Hematopoietic multipotent progenitor cell treated with erythropoietin and hydrocortisone succinate and interleukin-3 and kit ligand, for 4 days (in vitro differentiated cells): ENCODE measurements at regions not wholly inside any gene's neighbourhood (a gene's known extent, or its start where the extent isn't known, plus 50 kb on each side); places are given as distances from the start of the nearest gene placed in this dataset.

Experiments
- DNase-seq: peaks from one replicate; pipeline ENCODE4 v3.0.0-alpha.2; 2015

GRCh38 chr7:32428546-32428945 lies 61.6 kb downstream of the LSM5 start:
- no peak for DNase-seq

GRCh38 chr7:32427769-32428291 lies 62.4 kb downstream of the LSM5 start:
- peak; percentile 94 for DNase-seq

GRCh38 chr7:32416846-32417245 lies 73.3 kb downstream of the LSM5 start:
- DNase-seq = no peak

- no peak for DNase-seq
These were observed 74.2 kb downstream of the LSM5 start for GRCh38 chr7:32415936-32416335.

- DNase-seq = no peak
These were observed 74.7 kb downstream of the LSM5 start for GRCh38 chr7:32415519-32415918.

- no peak for DNase-seq
These were observed 77.7 kb downstream of the LSM5 start for GRCh38 chr7:32412471-32412870.

- DNase-seq = no peak
These were observed 79.6 kb downstream of the LSM5 start for GRCh38 chr7:32410545-32410944.

- no peak for DNase-seq
These were observed 83.8 kb downstream of the LSM5 start for GRCh38 chr7:32406386-32406785.

GRCh38 chr7:32403463-32404229 lies 86.5 kb downstream of the LSM5 start:
- no peak for DNase-seq

GRCh38 chr7:32400676-32401075 lies 89.5 kb downstream of the LSM5 start:
- DNase-seq = no peak

GRCh38 chr7:32399311-32399710 lies 90.9 kb downstream of the LSM5 start:
- no peak for DNase-seq

- no peak for DNase-seq
These were observed 95.0 kb downstream of the LSM5 start for GRCh38 chr7:32395168-32395567.

- no peak for DNase-seq
These were observed 96.3 kb downstream of the LSM5 start for GRCh38 chr7:32393861-32394260.

- DNase-seq = no peak
These were observed 100.0 kb downstream of the LSM5 start for GRCh38 chr7:32390210-32390609.

- DNase-seq = no peak
These were observed 104.7 kb downstream of the LSM5 start for GRCh38 chr7:32385316-32385956.

GRCh38 chr7:32381024-32381601 lies 109.1 kb downstream of the LSM5 start:
- DNase-seq = no peak

GRCh38 chr7:32379510-32380112 lies 110.6 kb downstream of the LSM5 start:
- no peak for DNase-seq

- DNase-seq = no peak
These were observed 111.2 kb downstream of the LSM5 start for GRCh38 chr7:32378988-32379387.

GRCh38 chr7:32364581-32364980 lies 125.6 kb downstream of the LSM5 start:
- no peak for DNase-seq

GRCh38 chr7:32360127-32360526 lies 130.1 kb downstream of the LSM5 start:
- no peak for DNase-seq

- peak; percentile 44 for DNase-seq
These were observed 132.5 kb downstream of the LSM5 start for GRCh38 chr7:32357535-32358277.

- peak; percentile 60 for DNase-seq
These were observed 142.8 kb downstream of the LSM5 start for GRCh38 chr7:32347244-32347828.
